ENCODE measurements at regions not wholly inside any gene's neighbourhood (a gene's known extent, or its start where the extent isn't known, plus 50 kb on each side); places are given as distances from the start of the nearest gene placed in this dataset.

GRCh38 chr16:35198223-35199199 lies 1739.1 kb downstream of the TP53TG3F start:
- peaks cover 0 to 95% (median 64%) of the 10 kb centered on the region in 8 donors for H3K9me3 ChIP-seq
- WGBS, 5 donors, result 71 to 82% (median 75%) methylated on average over 17 to 26 of the region's 26 CpGs
- TF ChIP-seq CTCF (IDR thresholded peaks at IDR 0.05 in 8 of 11, conservative IDR thresholded peaks at IDR 0.05 in 3 of 11) (no peak), POLR2AphosphoS5 (IDR thresholded peaks at IDR 0.05) (no peak), POLR2A (IDR thresholded peaks at IDR 0.05) (no peak)
- H3K27ac ChIP-seq, result no peak overlapping the region
- DNase-seq, result peak; percentile 57
- no peaks in the 10 kb centered on the region for H3K27me3 ChIP-seq (replicated peaks in 1 of 7)
- intact Hi-C loops (cut with DNase I; ENCODE audit: low total_unique reads), result no loop called here
- H3K4me3 ChIP-seq, result no peak overlapping the region
- H3K36me3 ChIP-seq, result no peaks in the 10 kb centered on the region
- no peaks in the 10 kb centered on the region for H3K4me1 ChIP-seq

GRCh38 chr16:35200662-35201061 lies 1741.2 kb downstream of the TP53TG3F start:
- peak; percentile 40 for DNase-seq
- Histone ChIP-seq H3K27me3 (replicated peaks in 1 of 7) (no peaks in the 10 kb centered on the region), H3K36me3 (no peaks in the 10 kb centered on the region), H3K4me3 (no peak overlapping the region), H3K9me3 (peaks cover 0 to 86% (median 53%) of the 10 kb centered on the region in 8 donors), H3K27ac (no peak overlapping the region), H3K4me1 (no peaks in the 10 kb centered on the region)
- intact Hi-C loops (cut with DNase I; ENCODE audit: low total_unique reads), result no loop called here
- TF ChIP-seq POLR2A (IDR thresholded peaks at IDR 0.05), result no peak
- 31 to 54% (median 39%) methylated on average over 1 of the region's 1 CpG for WGBS, 5 donors

DNA sequence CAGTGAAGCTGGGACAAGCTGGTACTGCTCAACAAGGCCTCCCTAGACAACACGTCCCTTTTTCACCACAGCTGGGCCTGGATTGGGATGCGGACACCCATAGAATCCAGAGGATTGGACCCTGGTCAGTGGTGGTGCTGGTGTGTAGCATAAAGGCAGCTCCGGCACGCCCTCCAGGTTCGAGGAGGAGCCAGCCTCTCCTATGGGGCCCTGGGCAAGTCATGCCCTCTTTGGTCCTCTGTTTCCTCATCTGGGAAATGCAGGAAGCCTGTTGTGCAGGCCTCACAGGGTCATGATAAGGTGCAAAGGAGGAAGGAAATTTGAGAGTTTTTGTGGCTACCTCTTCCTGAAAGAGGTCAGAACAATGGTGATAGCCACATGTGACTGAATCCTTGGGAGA lies 1741.7 kb downstream of the TP53TG3F start:
- 69 to 86% (median 73%) methylated on average over 5 of the region's 5 CpGs for WGBS, 5 donors

GRCh38 chr16:35203636-35204035 lies 1744.2 kb downstream of the TP53TG3F start:
- peak; percentile 39 for DNase-seq
- TF ChIP-seq POLR2A (IDR thresholded peaks at IDR 0.05) (no peak), CTCF (IDR thresholded peaks at IDR 0.05 in 8 of 11, conservative IDR thresholded peaks at IDR 0.05 in 3 of 11) (no peak), POLR2AphosphoS5 (IDR thresholded peaks at IDR 0.05) (no peak)
- Histone ChIP-seq H3K27ac (no peak overlapping the region), H3K27me3 (replicated peaks in 1 of 7) (no peaks in the 10 kb centered on the region), H3K4me1 (no peaks in the 10 kb centered on the region), H3K36me3 (no peaks in the 10 kb centered on the region), H3K4me3 (no peak overlapping the region), H3K9me3 (peaks cover 0 to 78% (median 47%) of the 10 kb centered on the region in 8 donors)
- WGBS, 5 donors, result 54 to 69% (median 58%) methylated on average over 2 of the region's 2 CpGs
- intact Hi-C loops (cut with DNase I; ENCODE audit: low total_unique reads), result no loop called here

More for the DNA sequence above, 1741.7 kb downstream of the TP53TG3F start:
- Histone ChIP-seq H3K36me3 (no peaks in the 10 kb centered on the region), H3K27ac (no peak overlapping the region), H3K27me3 (replicated peaks in 1 of 7) (no peaks in the 10 kb centered on the region), H3K4me1 (no peaks in the 10 kb centered on the region), H3K9me3 (peaks cover 0 to 82% (median 48%) of the 10 kb centered on the region in 8 donors), H3K4me3 (no peak overlapping the region)
- intact Hi-C loops (cut with DNase I; ENCODE audit: low total_unique reads), result no loop called here
- peak; percentile 49 for DNase-seq
- no peak for TF ChIP-seq CTCF (IDR thresholded peaks at IDR 0.05 in 8 of 11, conservative IDR thresholded peaks at IDR 0.05 in 3 of 11)
- TF ChIP-seq POLR2AphosphoS5 (IDR thresholded peaks at IDR 0.05), result no peak
- no peak for TF ChIP-seq POLR2A (IDR thresholded peaks at IDR 0.05)
